SK-N-SH (cell line): ENCODE measurements at regions not wholly inside any gene's neighbourhood (a gene's known extent, or its start where the extent isn't known, plus 50 kb on each side); places are given as distances from the start of the nearest gene placed in this dataset.

Experiments used
- CTCF ChIA-PET: fragments of 300-600, 350-600 bp; formaldehyde crosslinking; extraction: SDS; loops from one replicate; lab custom pipeline; 2021; lab: Yijun Ruan, JAX
- POLR2A ChIA-PET: fragments of 350-600 bp; sonication (Branson Sonifier 250); formaldehyde crosslinking; extraction: SDS; loops from one replicate; lab custom pipeline; 2020; ENCODE audit warnings: antibody characterized with exemption, inconsistent platforms; lab: Yijun Ruan, JAX
- DNase-seq: peaks from one replicate; pipeline ENCODE4 v3.0.0; 2012
- H2AFZ ChIP-seq: fragments of 200-600 bp; sonication (generic); 2 replicates; pipeline ENCODE4 v1.8.1; 2016; ENCODE audit warnings: antibody characterized with exemption, mild to moderate bottlenecking, low read depth
- H3F3A ChIP-seq: fragments of 200-600 bp; sonication (generic); replicated peaks from 2 replicates; pipeline ENCODE3; 2016; ENCODE audit warnings: antibody characterized with exemption, mild to moderate bottlenecking; ENCODE audit not compliant: insufficient read depth
- H3K27ac ChIP-seq, 2 experiments: fragments of 200-500 bp in 1 of 2; fragments of 200-600 bp in 1 of 2; sonication (Bioruptor generic) in 1 of 2; sonication (generic), shearing (Covaris generic) in 1 of 2; 2 replicates each; pipeline versions ENCODE4 v1.5.1 to v1.6.1; 2014 to 2016; ENCODE audit warnings: low read depth in 2 of 2, inconsistent platforms in 1 of 2, low read length in 1 of 2, mild to moderate bottlenecking in 1 of 2, mixed read lengths in 1 of 2
- H3K27me3 ChIP-seq: fragments of 200-600 bp; sonication (generic), shearing (Covaris generic); 2 replicates; pipeline ENCODE4 v1.6.1; 2016; ENCODE audit warnings: mixed run types; ENCODE audit not compliant: insufficient read depth
- H3K36me3 ChIP-seq, 2 experiments: fragments of 200-500 bp in 1 of 2; fragments of 200-600 bp in 1 of 2; sonication (Bioruptor generic) in 1 of 2; sonication (generic) in 1 of 2; replicated peaks in 1 of 2; 2 replicates each; pipeline versions ENCODE3 to v1.5.1; 2014 to 2016; ENCODE audit warnings: low read length in 1 of 2, mild to moderate bottlenecking in 1 of 2; ENCODE audit not compliant: insufficient read depth in 2 of 2, control insufficient read depth in 1 of 2
- H3K4me1 ChIP-seq, 2 experiments: fragments of 200-500 bp in 1 of 2; fragments of 200-600 bp in 1 of 2; sonication (Bioruptor generic) in 1 of 2; sonication (generic), shearing (Covaris generic) in 1 of 2; 2 replicates each; pipeline versions ENCODE4 v1.5.1 to v1.6.1; 2014 to 2016; ENCODE audit warnings: low read depth in 1 of 2, low read length in 1 of 2, mixed run types in 1 of 2; ENCODE audit not compliant: insufficient read depth in 2 of 2, control insufficient read depth in 1 of 2
- H3K4me2 ChIP-seq: fragments of 200-600 bp; sonication (generic), shearing (Covaris generic); 2 replicates; pipeline ENCODE4 v1.6.1; 2017; ENCODE audit warnings: mixed run types
- H3K4me3 ChIP-seq, 2 experiments: fragments of 200-500 bp in 1 of 2; fragments of 200-600 bp in 1 of 2; sonication (Bioruptor generic) in 1 of 2; sonication (generic), shearing (Covaris generic) in 1 of 2; 2 replicates each; pipeline versions ENCODE4 v1.5.1 to v1.8.1; 2014 to 2016; ENCODE audit warnings: low read depth in 2 of 2, inconsistent platforms in 1 of 2, low read length in 1 of 2, mild to moderate bottlenecking in 1 of 2, mixed read lengths in 1 of 2, moderate library complexity in 1 of 2
- H3K79me2 ChIP-seq: fragments of 200-600 bp; sonication (generic); 2 replicates; pipeline ENCODE4 v1.8.1; 2017; ENCODE audit warnings: mild to moderate bottlenecking; ENCODE audit not compliant: insufficient read depth
- H3K9ac ChIP-seq: fragments of 200-600 bp; sonication (generic); 2 replicates; pipeline ENCODE4 v1.6.1; 2017; ENCODE audit warnings: mixed run types
- H3K9me2 ChIP-seq: fragments of 200-600 bp; sonication (generic); 2 replicates; pipeline ENCODE4 v1.6.1; 2017; ENCODE audit warnings: mixed run types
- H3K9me3 ChIP-seq: fragments of 200-600 bp; sonication (generic); 2 replicates; pipeline ENCODE4 v1.6.1; 2017; ENCODE audit warnings: mixed run types, mild to moderate bottlenecking, moderate library complexity
- H4K20me1 ChIP-seq: fragments of 200-600 bp; sonication (generic); 2 replicates; pipeline ENCODE4 v1.6.1; 2017; ENCODE audit warnings: mild to moderate bottlenecking, mixed run types; ENCODE audit not compliant: insufficient read depth
- CTCF ChIP-seq: fragments of 200-600 bp; sonication (generic); IDR thresholded peaks from 2 replicates; pipeline ENCODE4 v1.6.1; 2017; ENCODE audit warnings: antibody characterized with exemption, mild to moderate bottlenecking, moderate library complexity
- ELF1 ChIP-seq: IDR thresholded peaks from 2 replicates; pipeline ENCODE4 v1.4.0; 2012
- GABPA ChIP-seq: IDR thresholded peaks from 2 replicates; pipeline ENCODE4 v1.4.0; 2012; ENCODE audit warnings: low read depth, mild to moderate bottlenecking
- GATA2 ChIP-seq: sonication (generic); formaldehyde crosslinking; IDR thresholded peaks from 2 replicates; pipeline ENCODE4 v1.5.0; 2020; ENCODE audit warnings: mild to moderate bottlenecking, missing genetic modification reagents
- MEF2A ChIP-seq: IDR thresholded peaks from 2 replicates; pipeline ENCODE4 v1.4.0; 2012; ENCODE audit warnings: low read depth, borderline replicate concordance
- NFIC ChIP-seq: IDR thresholded peaks from 2 replicates; pipeline ENCODE4 v1.4.0; 2012; ENCODE audit warnings: borderline replicate concordance
- POLR2AphosphoS5 ChIP-seq: IDR thresholded peaks from 2 replicates; pipeline ENCODE4 v1.6.1; 2012; ENCODE audit warnings: low read depth, low read length
- RFX5 ChIP-seq: IDR thresholded peaks from 2 replicates; pipeline ENCODE4 v1.6.1; 2012; ENCODE audit warnings: mild to moderate bottlenecking, improper control_type of control experiment, low read length
- RXRA ChIP-seq: IDR thresholded peaks from 2 replicates; pipeline ENCODE4 v1.4.0; 2012; ENCODE audit warnings: low read depth, mild to moderate bottlenecking, borderline replicate concordance
- SMC3 ChIP-seq: IDR thresholded peaks from 2 replicates; pipeline ENCODE4 v1.6.1; 2012; ENCODE audit warnings: low read depth, low read length, improper control_type of control experiment
- TCF12 ChIP-seq: IDR thresholded peaks from 2 replicates; pipeline ENCODE4 v1.4.0; 2012
- TEAD4 ChIP-seq: IDR thresholded peaks from 2 replicates; pipeline ENCODE4 v1.4.0; 2012; ENCODE audit warnings: mild to moderate bottlenecking, borderline replicate concordance; ENCODE audit not compliant: insufficient read depth
- USF1 ChIP-seq: IDR thresholded peaks from 2 replicates; pipeline ENCODE4 v1.4.0; 2012; ENCODE audit warnings: low read depth, borderline replicate concordance
- YY1 ChIP-seq: IDR thresholded peaks from 2 replicates; pipeline ENCODE4 v1.4.0; 2012; ENCODE audit warnings: low read depth, mild to moderate bottlenecking
- ZBTB33 ChIP-seq: IDR thresholded peaks from 2 replicates; pipeline ENCODE4 v1.4.0; 2012; ENCODE audit warnings: low read depth, borderline replicate concordance
- WGBS: methylation state at CpG from one replicate; pipeline ENCODE4 v1.1.6; 2017; ENCODE audit warnings: low lambda C conversion rate; 5-methylcytosine and 5-hydroxymethylcytosine counted together

GRCh38 chr11:86874304-86875056 lies 74.1 kb downstream of the PRSS23 start:
- Histone ChIP-seq H3K4me1 (peaks cover 0 to 20% of the 10 kb centered on the region in 2 experiments; a peak in 1 of 4 replicates), H3K27me3 (no peaks in the 10 kb centered on the region), H3K9me2 (no peaks in the 10 kb centered on the region), H3K27ac (no peak overlapping the region), H3K36me3 (peaks cover 2 to 27% of the 10 kb centered on the region in 2 experiments), H3K79me2 (0 out of 2 replicates have a peak, but pooled peaks cover 7% of the 10 kb centered on the region), H3F3A (peaks cover 11% of the 10 kb centered on the region), H3K4me2 (no peak overlapping the region), H4K20me1 (no peaks in the 10 kb centered on the region), H3K9me3 (no peaks in the 10 kb centered on the region), H3K9ac (no peak overlapping the region), H3K4me3 (no peak overlapping the region), H2AFZ (no peak overlapping the region)
- POLR2A ChIA-PET = no interaction called here
- 71% methylated on average over 6 of the region's 6 CpGs for WGBS
- no peak for DNase-seq
- CTCF ChIA-PET = interaction anchor here (11.0 kb wide), 1 partner anchor 45 kb away, joined by 123 read pairs; no protein-coding TSS in a partner anchor
- TF ChIP-seq TEAD4 (no peak), ZBTB33 (no peak), MEF2A (no peak), GABPA (no peak), RXRA (no peak), POLR2AphosphoS5 (no peak), USF1 (no peak), CTCF (no peak), YY1 (no peak), RFX5 (no peak), ELF1 (no peak)

GRCh38 chr11:86876716-86877234 lies 76.4 kb downstream of the PRSS23 start:
- Histone ChIP-seq H3K27ac (no peak overlapping the region), H3K27me3 (no peaks in the 10 kb centered on the region)

More at GRCh38 chr11:86876716-86877234, 76.4 kb downstream of the PRSS23 start:
- TF ChIP-seq TCF12 (no peak), SMC3 (no peak), NFIC (no peak), GATA2 (CRISPR knock-in tag) (no peak), CTCF (no peak)
- DNase-seq = no peak
- POLR2A ChIA-PET = no interaction called here
- Histone ChIP-seq H3K79me2 (0 out of 2 replicates have a peak, but pooled peaks cover 7% of the 10 kb centered on the region), H3K4me3 (no peak overlapping the region), H4K20me1 (no peaks in the 10 kb centered on the region), H3K9me2 (no peaks in the 10 kb centered on the region), H3K4me2 (no peak overlapping the region), H3F3A (peaks cover 13% of the 10 kb centered on the region), H2AFZ (no peak overlapping the region), H3K36me3 (peaks cover 0 to 11% of the 10 kb centered on the region in 2 experiments), H3K9ac (no peak overlapping the region), H3K9me3 (no peaks in the 10 kb centered on the region), H3K4me1 (peaks cover 0 to 8% of the 10 kb centered on the region in 2 experiments; a peak in 1 of 4 replicates)
- 64% methylated on average over 3 of the region's 3 CpGs for WGBS
- CTCF ChIA-PET = no interaction called here
